ENCODE measurements at regions not wholly inside any gene's neighbourhood (a gene's known extent, or its start where the extent isn't known, plus 50 kb on each side); places are given as distances from the start of the nearest gene placed in this dataset.

DNA sequence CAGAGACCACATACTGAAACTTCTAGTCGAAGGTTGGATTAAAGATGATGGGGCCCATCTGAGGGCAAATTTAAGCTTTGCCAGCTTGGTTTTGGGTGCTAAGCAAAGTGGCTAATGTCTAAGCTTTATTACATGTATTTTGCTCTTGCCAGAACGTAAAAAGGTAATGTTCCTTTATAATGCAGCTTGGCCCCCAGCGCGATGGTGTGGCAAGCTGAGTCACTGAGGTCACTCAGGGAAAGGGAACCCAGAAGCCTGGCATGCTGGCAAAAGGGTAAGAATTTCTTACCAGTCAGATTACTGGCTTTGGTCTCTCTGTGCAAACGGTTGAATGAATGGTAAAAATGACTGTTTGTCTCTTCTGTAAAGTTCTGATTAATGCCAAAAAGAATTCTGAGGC, 158.3 kb upstream of the KCND2 start:
- no peak overlapping the region for H2AK5ac ChIP-seq (ENCODE audit: low read depth, low read length)
- intact Hi-C loops (cut with micrococcal nuclease) (no loop called here), in situ Hi-C loops (cut with MboI; ENCODE audit: low sequenced_read_pairs) (no loop called here), dilution Hi-C loops (cut with HindIII; ENCODE audit: low sequenced_read_pairs, unreplicated experiment) (no loop called here)
- H3K4ac ChIP-seq (ENCODE audit: low read depth, low read length) = no peak overlapping the region
- H4K8ac ChIP-seq (ENCODE audit: low read depth in 2 of 2, low read length in 2 of 2) = no peak overlapping the region
- H3K36me3 ChIP-seq (ENCODE audit: control insufficient read depth, insufficient read depth, low read length) = no peaks in the 10 kb centered on the region
- no peak overlapping the region for H2BK120ac ChIP-seq (ENCODE audit: low read depth, low read length)
- H3K27me3 ChIP-seq (ENCODE audit: control insufficient read depth, insufficient read depth, low read length) = no peaks in the 10 kb centered on the region
- no peaks in the 10 kb centered on the region for H4K20me1 ChIP-seq (ENCODE audit: insufficient read depth, low read length)
- no peak overlapping the region for H3K56ac ChIP-seq (ENCODE audit: extremely low read depth, insufficient read depth, low read length)
- H2BK20ac ChIP-seq (ENCODE audit: low read depth, low read length) = no peak overlapping the region
- peaks cover 3% of the 10 kb centered on the region; the same call in 1 of the 2 replicates for H3K9me3 ChIP-seq (ENCODE audit: control insufficient read depth, insufficient read depth, low read length)
- BruUV-seq (replicated peaks) = no TSS peak
- no peak overlapping the region for H3K14ac ChIP-seq (replicated peaks; ENCODE audit: low read depth, low read length)
- H3K27ac ChIP-seq (ENCODE audit: insufficient read depth, low read length) = no peak overlapping the region
- H3K4me1 ChIP-seq (ENCODE audit: control insufficient read depth, insufficient read depth, low read length) = no peaks in the 10 kb centered on the region
- H4K5ac ChIP-seq (ENCODE audit: low read depth, low read length) = no peak overlapping the region
- H3K23ac ChIP-seq (ENCODE audit: low read depth, low read length) = no peak overlapping the region
- H3K9ac ChIP-seq (ENCODE audit: low read depth, low read length) = no peak overlapping the region
- no peak overlapping the region for H2AK9ac ChIP-seq (replicated peaks; ENCODE audit: low read depth, low read length, poor library complexity)
- no peak for DNase-seq
- TF ChIP-seq MAFK (IDR thresholded peaks at IDR 0.05; ENCODE audit: low read depth, low read length) = no peak
- no peak for TF ChIP-seq SMC3 (IDR thresholded peaks at IDR 0.05; ENCODE audit: low read depth, low read length)
- no peak for TF ChIP-seq FOS (IDR thresholded peaks at IDR 0.05; ENCODE audit: low read depth, low read length)
- TF ChIP-seq, protein P1, sequence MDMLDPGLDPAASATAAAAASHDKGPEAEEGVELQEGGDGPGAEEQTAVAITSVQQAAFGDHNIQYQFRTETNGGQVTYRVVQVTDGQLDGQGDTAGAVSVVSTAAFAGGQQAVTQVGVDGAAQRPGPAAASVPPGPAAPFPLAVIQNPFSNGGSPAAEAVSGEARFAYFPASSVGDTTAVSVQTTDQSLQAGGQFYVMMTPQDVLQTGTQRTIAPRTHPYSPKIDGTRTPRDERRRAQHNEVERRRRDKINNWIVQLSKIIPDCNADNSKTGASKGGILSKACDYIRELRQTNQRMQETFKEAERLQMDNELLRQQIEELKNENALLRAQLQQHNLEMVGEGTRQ (IDR thresholded peaks at IDR 0.05; ENCODE audit: low read depth, low read length) = no peak
- no peak for TF ChIP-seq POLR2A (IDR thresholded peaks at IDR 0.05; ENCODE audit: low read depth, low read length)
- no peak for TF ChIP-seq CHD1 (IDR thresholded peaks at IDR 0.05; ENCODE audit: low read depth, low read length)
- no peak for TF ChIP-seq RCOR1 (IDR thresholded peaks at IDR 0.05; ENCODE audit: insufficient replicate concordance, low read length)
- no peak for TF ChIP-seq BHLHE40 (IDR thresholded peaks at IDR 0.05; ENCODE audit: low read depth, low read length)
- H3K79me1 ChIP-seq (ENCODE audit: low read depth in 1 of 2, low read length in 2 of 2) = no peaks in the 10 kb centered on the region
- 61% methylated on average over 3 of the region's 5 CpGs; no CpG with 5 or more reads in 1 of the 2 experiments for WGBS, 2 experiments (ENCODE audit: extremely low coverage in 2 of 2, insufficient read length in 1 of 2)
- no peaks in the 10 kb centered on the region for H3K9me1 ChIP-seq (ENCODE audit: insufficient read depth, low read length)
- no peak overlapping the region for H3K4me3 ChIP-seq (ENCODE audit: insufficient read depth, low read depth, low read length)
- ChIA-PET POLR2A (ENCODE audit: unreplicated experiment) (no interaction called here), CTCF (no interaction called here)
- no peak overlapping the region for H3K18ac ChIP-seq (ENCODE audit: low read depth, low read length)
- no peak overlapping the region for H2BK15ac ChIP-seq (ENCODE audit: low read depth, low read length)
- H3K4me2 ChIP-seq (ENCODE audit: low read depth, low read length) = no peak overlapping the region
- no peak for ATAC-seq (ENCODE audit: low read depth)
- H2AFZ ChIP-seq (replicated peaks; ENCODE audit: low read length, poor library complexity) = no peak overlapping the region
- no peak overlapping the region for H2BK5ac ChIP-seq (ENCODE audit: low read depth, low read length, poor library complexity, severe bottlenecking)
- no peak overlapping the region for H4K91ac ChIP-seq (ENCODE audit: insufficient read depth, low read depth, low read length)

Data from IMR-90 (cell line).